Neural cell (in vitro differentiated cells): ENCODE measurements at regions not wholly inside any gene's neighbourhood (a gene's known extent, or its start where the extent isn't known, plus 50 kb on each side); places are given as distances from the start of the nearest gene placed in this dataset.

Experiments
- H2AFZ ChIP-seq: fragments of 200-600, 300-800 bp; sonication (generic), shearing (Covaris generic); 2 replicates; pipeline ENCODE4 v1.6.0; 2014; ENCODE audit warnings: low read depth, mild to moderate bottlenecking, antibody characterized with exemption, low read length, moderate library complexity
- H3F3A ChIP-seq: fragments of 200-600 bp; shearing (Covaris generic); 2 replicates; pipeline ENCODE4 v1.6.1; 2016; ENCODE audit warnings: mild to moderate bottlenecking, moderate library complexity, mixed read lengths, antibody characterized with exemption, low read length; ENCODE audit not compliant: insufficient read depth, poor library complexity, severe bottlenecking
- H3K27ac ChIP-seq: fragments of 200-600, 300-800 bp; sonication (generic), shearing (Covaris generic); 2 replicates; pipeline ENCODE4 v1.5.1; 2014; ENCODE audit warnings: mild to moderate bottlenecking, low read length, moderate library complexity
- H3K27me3 ChIP-seq: fragments of 300-800, 200-600 bp; sonication (generic), shearing (Covaris generic); 2 replicates; pipeline ENCODE4 v1.6.0; 2014; ENCODE audit warnings: mild to moderate bottlenecking, low read depth, low read length, moderate library complexity; ENCODE audit not compliant: insufficient read depth
- H3K36me3 ChIP-seq: fragments of 300-800, 200-600 bp; sonication (generic), shearing (Covaris generic); 2 replicates; pipeline ENCODE4 v1.5.1; 2014; ENCODE audit warnings: mild to moderate bottlenecking, antibody characterized with exemption, low read length, moderate library complexity; ENCODE audit not compliant: insufficient read depth
- H3K4me2 ChIP-seq: fragments of 300-800, 200-600 bp; sonication (generic), shearing (Covaris generic); 2 replicates; pipeline ENCODE4 v1.6.0; 2014; ENCODE audit warnings: mild to moderate bottlenecking, low read length
- H3K4me3 ChIP-seq: fragments of 300-800, 200-600 bp; sonication (generic), shearing (Covaris generic); 2 replicates; pipeline ENCODE4 v1.5.1; 2014; ENCODE audit warnings: mild to moderate bottlenecking, low read length, moderate library complexity
- H3K79me2 ChIP-seq: fragments of 200-600 bp; shearing (Covaris generic); replicated peaks from 2 replicates; pipeline ENCODE4 v1.6.0; 2014; ENCODE audit warnings: mild to moderate bottlenecking, low read length, moderate library complexity; ENCODE audit not compliant: insufficient read depth
- H3K9ac ChIP-seq: fragments of 300-800, 200-600 bp; sonication (generic), shearing (Covaris generic); 2 replicates; pipeline ENCODE4 v1.6.1; 2016; ENCODE audit warnings: mild to moderate bottlenecking, low read length, mixed read lengths
- H3K9me2 ChIP-seq: fragments of 200-600 bp; shearing (Covaris generic); 2 replicates; pipeline ENCODE4 v1.6.1; 2016; ENCODE audit warnings: mild to moderate bottlenecking, low read length, mixed read lengths; ENCODE audit not compliant: insufficient read depth
- H3K9me3 ChIP-seq: fragments of 200-600, 300-800 bp; sonication (generic), shearing (Covaris generic); 2 replicates; pipeline ENCODE4 v1.6.1; 2016; ENCODE audit warnings: mild to moderate bottlenecking, mixed run types, low read length, moderate library complexity, mixed read lengths
- H4K20me1 ChIP-seq: fragments of 200-600 bp; shearing (Covaris generic); 2 replicates; pipeline ENCODE4 v1.6.1; 2016; ENCODE audit warnings: mild to moderate bottlenecking, mixed run types; ENCODE audit not compliant: insufficient read depth
- EP300 ChIP-seq: fragments of 450-650 bp; conservative IDR thresholded peaks from 2 replicates; pipeline ENCODE4 v1.6.1; 2014; ENCODE audit warnings: antibody characterized with exemption, mild to moderate bottlenecking, moderate library complexity; ENCODE audit not compliant: poor library complexity, severe bottlenecking
- EZH2 ChIP-seq: fragments of 200-600, 300-800 bp; shearing (Covaris generic), sonication (generic); IDR thresholded peaks from 2 replicates; pipeline ENCODE4 v1.6.1; 2014; ENCODE audit warnings: antibody characterized with exemption, low read length, borderline replicate concordance, mild to moderate bottlenecking; ENCODE audit not compliant: insufficient read depth, poor library complexity, severe bottlenecking
- MXI1 ChIP-seq: fragments of 450-650 bp; conservative IDR thresholded peaks from 2 replicates; pipeline ENCODE4 v1.6.1; 2014; ENCODE audit warnings: antibody characterized with exemption, mild to moderate bottlenecking; ENCODE audit not compliant: poor library complexity, severe bottlenecking
- POLR2AphosphoS5 ChIP-seq: IDR thresholded peaks from 2 replicates; pipeline ENCODE4 v1.6.1; 2012
- RAD21 ChIP-seq: fragments of 450-650 bp; conservative IDR thresholded peaks from 2 replicates; pipeline ENCODE4 v1.6.1; 2014; ENCODE audit warnings: antibody characterized with exemption, mild to moderate bottlenecking, moderate library complexity
- SMC3 ChIP-seq: fragments of 450-650 bp; conservative IDR thresholded peaks from 2 replicates; pipeline ENCODE4 v1.6.1; 2014; ENCODE audit warnings: antibody characterized with exemption, mild to moderate bottlenecking, moderate library complexity; ENCODE audit not compliant: poor library complexity
- TAF1 ChIP-seq: IDR thresholded peaks from 2 replicates; pipeline ENCODE4 v1.6.1; 2012; ENCODE audit warnings: low read depth
- TF ChIP-seq, protein P1 (sequence below): fragments of 450-650 bp; IDR thresholded peaks from 2 replicates; pipeline ENCODE4 v1.5.1; 2014; ENCODE audit warnings: antibody characterized with exemption, mild to moderate bottlenecking, moderate library complexity; ENCODE audit not compliant: poor library complexity, severe bottlenecking
- TF ChIP-seq, protein P2 (sequence below): IDR thresholded peaks from 2 replicates; pipeline ENCODE4 v1.6.1; 2012; ENCODE audit warnings: borderline replicate concordance

DNA sequence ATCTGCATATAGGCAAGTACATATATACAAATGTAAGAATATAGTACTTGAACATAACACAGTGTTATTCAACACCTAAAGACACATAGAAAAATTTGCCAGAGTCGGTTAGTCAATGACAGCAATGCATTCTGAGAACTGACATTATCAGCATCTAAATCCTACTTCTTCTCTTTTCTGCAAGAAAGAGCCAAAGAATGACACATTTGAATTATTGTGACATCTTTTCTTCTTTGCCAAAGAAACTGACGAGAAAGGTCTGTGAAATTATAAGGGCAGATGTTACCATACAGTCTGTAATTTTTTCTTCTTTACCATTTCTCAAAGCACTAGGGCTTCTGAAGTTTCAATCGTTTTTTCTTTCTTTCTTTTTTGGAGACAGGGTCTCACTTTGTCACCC is 350.9 kb upstream of the NBEA start:
- Histone ChIP-seq H3K27me3 (no peaks in the 10 kb centered on the region), H3F3A (no peaks in the 10 kb centered on the region), H3K79me2 (no peaks in the 10 kb centered on the region), H3K4me2 (no peak overlapping the region), H3K36me3 (no peaks in the 10 kb centered on the region), H3K4me3 (no peak overlapping the region), H3K9ac (no peak overlapping the region), H3K9me2 (no peaks in the 10 kb centered on the region), H4K20me1 (no peaks in the 10 kb centered on the region), H2AFZ (no peak overlapping the region), H3K9me3 (no peaks in the 10 kb centered on the region), H3K27ac (no peak overlapping the region)
- TF ChIP-seq TAF1: no peak
- no peak for TF ChIP-seq MXI1
- no peak for TF ChIP-seq EZH2
- TF ChIP-seq, protein P1, sequence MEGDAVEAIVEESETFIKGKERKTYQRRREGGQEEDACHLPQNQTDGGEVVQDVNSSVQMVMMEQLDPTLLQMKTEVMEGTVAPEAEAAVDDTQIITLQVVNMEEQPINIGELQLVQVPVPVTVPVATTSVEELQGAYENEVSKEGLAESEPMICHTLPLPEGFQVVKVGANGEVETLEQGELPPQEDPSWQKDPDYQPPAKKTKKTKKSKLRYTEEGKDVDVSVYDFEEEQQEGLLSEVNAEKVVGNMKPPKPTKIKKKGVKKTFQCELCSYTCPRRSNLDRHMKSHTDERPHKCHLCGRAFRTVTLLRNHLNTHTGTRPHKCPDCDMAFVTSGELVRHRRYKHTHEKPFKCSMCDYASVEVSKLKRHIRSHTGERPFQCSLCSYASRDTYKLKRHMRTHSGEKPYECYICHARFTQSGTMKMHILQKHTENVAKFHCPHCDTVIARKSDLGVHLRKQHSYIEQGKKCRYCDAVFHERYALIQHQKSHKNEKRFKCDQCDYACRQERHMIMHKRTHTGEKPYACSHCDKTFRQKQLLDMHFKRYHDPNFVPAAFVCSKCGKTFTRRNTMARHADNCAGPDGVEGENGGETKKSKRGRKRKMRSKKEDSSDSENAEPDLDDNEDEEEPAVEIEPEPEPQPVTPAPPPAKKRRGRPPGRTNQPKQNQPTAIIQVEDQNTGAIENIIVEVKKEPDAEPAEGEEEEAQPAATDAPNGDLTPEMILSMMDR: no peak
- TF ChIP-seq RAD21: no peak
- peak; percentile 24 for TF ChIP-seq POLR2AphosphoS5
- peak; percentile 67 for TF ChIP-seq EP300
- TF ChIP-seq, protein P2, sequence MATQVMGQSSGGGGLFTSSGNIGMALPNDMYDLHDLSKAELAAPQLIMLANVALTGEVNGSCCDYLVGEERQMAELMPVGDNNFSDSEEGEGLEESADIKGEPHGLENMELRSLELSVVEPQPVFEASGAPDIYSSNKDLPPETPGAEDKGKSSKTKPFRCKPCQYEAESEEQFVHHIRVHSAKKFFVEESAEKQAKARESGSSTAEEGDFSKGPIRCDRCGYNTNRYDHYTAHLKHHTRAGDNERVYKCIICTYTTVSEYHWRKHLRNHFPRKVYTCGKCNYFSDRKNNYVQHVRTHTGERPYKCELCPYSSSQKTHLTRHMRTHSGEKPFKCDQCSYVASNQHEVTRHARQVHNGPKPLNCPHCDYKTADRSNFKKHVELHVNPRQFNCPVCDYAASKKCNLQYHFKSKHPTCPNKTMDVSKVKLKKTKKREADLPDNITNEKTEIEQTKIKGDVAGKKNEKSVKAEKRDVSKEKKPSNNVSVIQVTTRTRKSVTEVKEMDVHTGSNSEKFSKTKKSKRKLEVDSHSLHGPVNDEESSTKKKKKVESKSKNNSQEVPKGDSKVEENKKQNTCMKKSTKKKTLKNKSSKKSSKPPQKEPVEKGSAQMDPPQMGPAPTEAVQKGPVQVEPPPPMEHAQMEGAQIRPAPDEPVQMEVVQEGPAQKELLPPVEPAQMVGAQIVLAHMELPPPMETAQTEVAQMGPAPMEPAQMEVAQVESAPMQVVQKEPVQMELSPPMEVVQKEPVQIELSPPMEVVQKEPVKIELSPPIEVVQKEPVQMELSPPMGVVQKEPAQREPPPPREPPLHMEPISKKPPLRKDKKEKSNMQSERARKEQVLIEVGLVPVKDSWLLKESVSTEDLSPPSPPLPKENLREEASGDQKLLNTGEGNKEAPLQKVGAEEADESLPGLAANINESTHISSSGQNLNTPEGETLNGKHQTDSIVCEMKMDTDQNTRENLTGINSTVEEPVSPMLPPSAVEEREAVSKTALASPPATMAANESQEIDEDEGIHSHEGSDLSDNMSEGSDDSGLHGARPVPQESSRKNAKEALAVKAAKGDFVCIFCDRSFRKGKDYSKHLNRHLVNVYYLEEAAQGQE: no peak
- TF ChIP-seq SMC3: no peak

DNA sequence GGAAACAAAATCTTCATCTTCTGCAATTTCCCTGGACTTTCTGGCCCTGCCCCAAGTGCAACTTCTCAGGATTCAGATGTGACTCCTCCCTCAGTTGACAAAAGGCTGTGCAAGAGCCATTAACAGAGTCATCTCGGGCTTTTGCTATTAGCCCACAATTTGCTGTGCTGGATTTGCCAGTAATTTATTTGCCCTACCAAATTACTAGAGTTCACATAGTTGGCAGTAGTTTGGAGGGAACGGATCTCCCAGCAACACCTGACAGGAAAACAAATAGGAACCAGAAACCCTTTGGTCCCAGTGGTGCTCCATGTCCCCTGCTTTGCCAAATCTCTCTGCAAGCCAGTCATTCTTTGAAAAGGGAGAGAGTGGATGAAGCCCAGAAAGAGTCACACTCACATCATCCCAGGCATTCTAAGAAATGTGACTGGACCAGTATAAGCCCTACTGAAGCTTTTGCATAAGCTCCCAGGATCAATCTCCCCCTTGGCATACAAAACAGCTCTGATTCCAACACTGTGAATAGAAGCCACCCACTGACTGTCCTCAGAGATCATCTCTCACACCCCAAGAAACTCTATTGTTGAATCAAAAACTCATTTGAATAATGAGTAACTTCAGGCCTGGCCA is 350.1 kb upstream of the NBEA start:
- Histone ChIP-seq H3K9me3 (no peaks in the 10 kb centered on the region), H3K9me2 (no peaks in the 10 kb centered on the region), H4K20me1 (no peaks in the 10 kb centered on the region), H3F3A (no peaks in the 10 kb centered on the region), H3K27ac (no peak overlapping the region), H3K4me3 (no peak overlapping the region), H3K79me2 (no peaks in the 10 kb centered on the region), H3K27me3 (no peaks in the 10 kb centered on the region), H3K4me2 (no peak overlapping the region), H3K36me3 (no peaks in the 10 kb centered on the region), H3K9ac (no peak overlapping the region), H2AFZ (no peak overlapping the region)
- TF ChIP-seq RAD21 (no peak), MXI1 (no peak), SMC3 (no peak)
- TF ChIP-seq, protein P2: no peak
